ENCODE measurements at regions not wholly inside any gene's neighbourhood (a gene's known extent, or its start where the extent isn't known, plus 50 kb on each side); places are given as distances from the start of the nearest gene placed in this dataset.
A peak's percentile ranks its signal among the peaks of the same experiment; 100 is the strongest.
"Not testable (repeated sequence)": the region's sequence is repeated elsewhere in the genome, so short reads cannot be mapped to it uniquely, and the experiment has no call there.

DNA sequence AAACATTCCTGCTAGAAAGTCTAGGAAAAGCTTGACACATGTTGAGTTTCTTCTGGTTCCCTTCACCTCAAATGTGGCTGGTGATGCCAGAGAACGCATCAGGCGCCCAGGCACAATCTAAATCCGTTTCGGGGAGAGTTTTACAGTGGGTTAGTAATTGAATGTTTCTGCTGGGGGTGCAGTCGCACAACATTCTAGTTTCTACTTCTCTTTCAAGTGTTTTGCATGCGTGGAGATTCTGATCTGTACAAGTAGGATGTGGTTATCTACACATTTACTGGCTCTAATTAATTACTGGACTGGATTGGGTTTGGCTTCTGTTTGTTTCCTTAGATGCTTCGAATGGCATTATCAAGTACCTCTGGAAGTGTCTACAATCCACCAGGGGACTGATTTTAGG is 173.8 kb downstream of the TMEM26 start:
- Histone ChIP-seq H3K9me3 (replicated peaks) (no peaks in the 10 kb centered on the region), H3K36me3 (no peaks in the 10 kb centered on the region), H3K4me3 (no peak overlapping the region), H3K4me1 (replicated peaks) (peaks cover 15% of the 10 kb centered on the region), H3K27ac (no peak overlapping the region), H3K27me3 (replicated peaks) (no peaks in the 10 kb centered on the region)
- no peak for DNase-seq (ENCODE audit: low read depth in 1 of 2, low spot score in 2 of 2)

DNA sequence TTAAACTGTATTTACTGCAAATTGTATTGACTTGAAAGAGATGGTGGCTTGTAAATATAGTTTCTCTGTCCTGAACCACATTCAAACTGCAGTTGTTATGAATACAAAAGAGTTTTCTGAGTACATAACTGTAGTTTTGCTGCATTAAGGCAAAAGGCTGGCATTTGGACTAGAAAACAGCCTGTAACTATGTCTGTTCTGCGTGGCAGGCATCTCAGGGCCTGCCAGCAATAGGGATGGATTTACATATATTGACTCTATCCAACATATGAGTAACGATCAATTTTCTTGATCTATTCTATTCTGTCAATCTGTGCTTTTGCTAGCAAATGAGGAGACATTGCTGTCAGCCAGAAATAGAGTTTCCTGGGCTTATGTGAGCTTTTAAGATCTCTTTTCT is 174.6 kb downstream of the TMEM26 start:
- DNase-seq (ENCODE audit: low read depth in 1 of 2, low spot score in 2 of 2): no peak
- Histone ChIP-seq H3K27me3 (replicated peaks) (no peaks in the 10 kb centered on the region), H3K36me3 (no peaks in the 10 kb centered on the region), H3K27ac (no peak overlapping the region), H3K4me1 (replicated peaks) (peaks cover 8% of the 10 kb centered on the region), H3K4me3 (no peak overlapping the region), H3K9me3 (replicated peaks) (no peaks in the 10 kb centered on the region)

DNA sequence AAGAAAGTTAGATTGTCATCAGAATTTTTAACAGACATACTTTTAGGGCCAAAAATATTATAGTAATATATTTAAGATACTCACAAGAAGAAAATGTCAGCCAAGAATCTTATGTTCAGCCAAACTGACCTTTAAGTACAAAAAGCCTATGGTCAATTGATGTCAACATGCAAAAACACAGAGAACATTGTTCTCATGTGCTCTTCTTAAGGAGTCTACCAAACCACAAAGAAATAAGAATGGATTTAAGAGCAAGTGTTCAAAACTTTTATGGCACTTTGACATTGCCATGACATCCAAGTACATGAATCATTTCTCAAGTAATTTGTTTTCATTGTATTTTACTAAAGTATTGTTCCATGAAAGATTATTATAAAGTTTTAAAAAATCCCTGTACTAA is 180.4 kb downstream of the TMEM26 start:
- H3K4me3 ChIP-seq: no peak overlapping the region
- no peaks in the 10 kb centered on the region for H3K27me3 ChIP-seq (replicated peaks)
- no peaks in the 10 kb centered on the region for H3K9me3 ChIP-seq (replicated peaks)
- H3K36me3 ChIP-seq: no peaks in the 10 kb centered on the region
- DNase-seq (ENCODE audit: low read depth in 1 of 2, low spot score in 2 of 2): no peak
- H3K4me1 ChIP-seq (replicated peaks): peaks cover 15% of the 10 kb centered on the region
- no peak overlapping the region for H3K27ac ChIP-seq

DNA sequence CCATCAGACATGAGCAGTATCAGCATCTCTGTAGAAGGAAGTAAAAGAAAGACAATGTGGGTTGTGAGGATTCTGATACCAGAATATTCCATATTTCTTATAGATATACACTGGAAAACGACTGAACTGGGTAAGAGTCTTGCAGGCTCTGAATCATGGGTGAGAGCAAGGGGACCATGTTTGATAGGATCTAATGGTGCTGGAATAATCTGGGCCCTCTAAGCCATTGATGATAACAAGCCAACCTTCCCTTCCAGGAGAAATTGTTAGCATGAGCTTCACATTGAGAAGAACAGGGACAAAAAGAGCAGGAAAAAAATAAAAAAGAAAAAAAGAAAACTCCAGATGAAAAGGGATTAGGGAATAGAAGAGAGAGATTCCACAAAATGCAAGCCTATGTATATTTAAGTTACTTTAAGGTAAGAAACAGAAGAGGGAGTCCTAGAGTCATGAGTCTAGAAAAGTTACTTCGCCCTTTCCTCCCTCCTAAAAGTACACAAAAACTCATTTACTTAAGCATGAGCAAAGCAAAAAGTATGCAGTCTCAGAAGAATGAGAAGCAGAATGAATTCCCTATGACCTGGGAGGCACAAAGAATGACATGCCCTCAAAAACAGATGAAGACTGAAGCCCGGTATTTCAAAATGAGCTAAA is 181.9 kb downstream of the TMEM26 start:
- H3K4me3 ChIP-seq: no peak overlapping the region
- DNase-seq (ENCODE audit: low read depth in 1 of 2, low spot score in 2 of 2): peak in 1 of 2 experiments; percentile 84
- H3K4me1 ChIP-seq (replicated peaks): peaks cover 15% of the 10 kb centered on the region
- H3K27me3 ChIP-seq (replicated peaks): no peaks in the 10 kb centered on the region
- peak overlapping the region; percentile 60 for H3K27ac ChIP-seq
- H3K36me3 ChIP-seq: no peaks in the 10 kb centered on the region
- H3K9me3 ChIP-seq (replicated peaks): no peaks in the 10 kb centered on the region

DNA sequence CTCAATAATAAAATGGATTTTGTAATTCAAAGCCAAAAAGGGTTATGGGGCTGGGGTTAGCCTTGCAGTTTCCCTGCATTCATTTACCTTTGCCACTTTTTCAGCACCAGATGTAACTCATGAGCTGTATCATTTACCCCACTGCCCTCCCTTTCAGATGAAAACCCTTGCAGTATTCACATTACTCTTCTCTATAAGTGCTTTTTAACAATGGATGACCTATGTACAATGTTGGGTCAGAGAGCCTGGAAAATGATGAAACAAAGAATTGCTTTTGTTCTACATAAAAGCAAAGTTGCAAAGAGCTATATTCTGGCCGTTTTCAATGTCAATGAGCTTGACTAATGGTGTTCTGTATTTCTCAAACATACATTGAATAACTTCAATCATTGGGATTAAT is 189.7 kb downstream of the TMEM26 start:
- H3K4me1 ChIP-seq (replicated peaks): peaks cover 18% of the 10 kb centered on the region
- H3K4me3 ChIP-seq: no peak overlapping the region
- no peaks in the 10 kb centered on the region for H3K36me3 ChIP-seq
- H3K27me3 ChIP-seq (replicated peaks): no peaks in the 10 kb centered on the region
- no peak for DNase-seq (ENCODE audit: low read depth in 1 of 2, low spot score in 2 of 2)
- H3K9me3 ChIP-seq (replicated peaks): no peaks in the 10 kb centered on the region
- H3K27ac ChIP-seq: peak overlapping the region; percentile 75

DNA sequence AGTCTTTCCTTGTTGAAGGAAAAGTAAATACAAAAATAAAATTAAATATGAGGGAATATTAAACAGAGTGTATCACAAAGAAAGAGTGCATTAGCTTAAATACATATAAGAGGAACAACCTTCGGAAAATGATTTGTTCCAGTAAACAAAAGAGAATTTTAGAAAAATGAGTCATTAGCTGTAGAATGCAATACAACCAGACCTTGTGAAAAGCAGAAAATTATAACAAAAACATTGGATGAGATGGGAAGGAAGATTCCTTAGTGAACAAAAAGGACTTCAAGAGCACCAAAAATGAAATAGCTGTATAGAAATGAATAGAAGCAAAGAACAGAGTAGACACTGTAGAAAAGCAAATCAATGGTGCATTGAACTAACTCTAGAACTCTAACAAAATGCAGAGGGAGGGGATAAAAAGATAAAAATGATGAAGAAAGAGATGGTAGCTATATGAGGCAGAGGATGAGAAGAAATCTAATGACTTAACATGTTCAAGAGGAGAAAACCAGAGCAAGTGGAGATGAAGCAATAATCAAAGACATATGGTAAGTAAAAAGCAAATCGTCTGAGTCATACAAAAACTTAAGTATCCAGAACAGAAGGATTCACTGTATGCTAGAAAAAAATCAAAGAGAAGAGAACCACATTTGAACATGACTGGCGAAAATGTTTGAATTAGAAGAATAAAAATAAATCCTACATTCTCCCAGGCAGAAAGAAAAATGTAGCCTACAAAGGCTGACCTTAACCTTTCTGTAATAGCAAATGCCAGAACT is 190.5 kb downstream of the TMEM26 start:
- H3K4me1 ChIP-seq (replicated peaks): peaks cover 23% of the 10 kb centered on the region
- no peak overlapping the region for H3K4me3 ChIP-seq
- H3K27me3 ChIP-seq (replicated peaks): no peaks in the 10 kb centered on the region
- H3K9me3 ChIP-seq (replicated peaks): no peaks in the 10 kb centered on the region
- H3K27ac ChIP-seq: peak overlapping the region; percentile 75
- no peaks in the 10 kb centered on the region for H3K36me3 ChIP-seq
- peak in 1 of 2 experiments; percentile 67 for DNase-seq (ENCODE audit: low read depth in 1 of 2, low spot score in 2 of 2)

DNA sequence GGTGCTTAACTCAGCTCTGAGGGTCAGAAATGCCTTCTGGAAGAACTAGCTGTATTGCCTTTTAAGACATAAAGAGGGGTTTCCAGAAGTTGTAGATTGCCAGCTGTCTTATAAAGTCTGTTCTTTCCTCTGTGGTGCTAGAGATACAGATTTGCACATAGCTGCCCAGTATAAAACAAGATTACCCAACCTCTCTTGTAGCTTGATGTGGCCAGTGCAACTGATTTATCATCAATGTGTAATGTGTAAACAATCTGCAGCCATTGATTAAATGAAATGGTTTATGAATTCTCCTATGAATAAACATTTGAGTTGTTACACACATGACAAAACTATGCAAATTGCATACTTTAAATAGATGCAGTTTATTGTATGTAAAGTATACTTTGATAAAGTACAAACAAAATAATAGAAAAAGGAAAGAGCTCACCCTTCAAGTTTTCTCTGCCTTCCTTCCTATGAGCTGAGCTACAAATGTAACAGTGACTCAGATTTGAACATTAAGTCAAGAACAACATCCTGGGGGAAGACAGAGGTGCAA is 195.2 kb downstream of the TMEM26 start:
- no peak overlapping the region for H3K27ac ChIP-seq
- no peaks in the 10 kb centered on the region for H3K27me3 ChIP-seq (replicated peaks)
- DNase-seq (ENCODE audit: low read depth in 1 of 2, low spot score in 2 of 2): no peak
- H3K4me1 ChIP-seq (replicated peaks): peaks cover 15% of the 10 kb centered on the region
- no peaks in the 10 kb centered on the region for H3K36me3 ChIP-seq
- peaks cover 6% of the 10 kb centered on the region; the same call in 1 of the 2 replicates for H3K9me3 ChIP-seq (replicated peaks)
- no peak overlapping the region for H3K4me3 ChIP-seq

DNA sequence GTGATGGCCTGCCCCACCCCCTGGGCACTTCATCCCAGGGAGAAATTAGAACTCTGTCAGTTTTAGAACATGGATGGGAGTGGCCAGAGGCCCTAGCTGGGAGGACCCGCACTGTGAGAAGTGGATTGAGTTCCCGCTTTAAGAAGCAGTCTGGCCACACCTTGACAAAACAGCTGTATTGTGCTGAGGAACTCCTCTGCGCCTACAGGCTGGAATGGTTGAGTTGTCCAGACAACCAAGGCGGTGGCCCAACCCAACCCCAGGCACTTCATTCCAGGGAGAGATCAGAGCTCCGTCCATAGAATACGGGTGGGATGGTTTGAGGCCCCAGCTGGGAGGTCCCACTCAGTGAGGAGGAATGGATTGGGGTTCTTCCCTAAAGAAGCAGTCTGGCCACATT is 196.0 kb downstream of the TMEM26 start:
- H3K27ac ChIP-seq: no peak overlapping the region
- H3K4me1 ChIP-seq (replicated peaks): peaks cover 8% of the 10 kb centered on the region
- H3K36me3 ChIP-seq: no peaks in the 10 kb centered on the region
- no peak for DNase-seq (ENCODE audit: low read depth in 1 of 2, low spot score in 2 of 2)
- H3K9me3 ChIP-seq (replicated peaks): peaks cover 6% of the 10 kb centered on the region; the same call in 1 of the 2 replicates
- H3K27me3 ChIP-seq (replicated peaks): no peaks in the 10 kb centered on the region
- H3K4me3 ChIP-seq: no peak overlapping the region

DNA sequence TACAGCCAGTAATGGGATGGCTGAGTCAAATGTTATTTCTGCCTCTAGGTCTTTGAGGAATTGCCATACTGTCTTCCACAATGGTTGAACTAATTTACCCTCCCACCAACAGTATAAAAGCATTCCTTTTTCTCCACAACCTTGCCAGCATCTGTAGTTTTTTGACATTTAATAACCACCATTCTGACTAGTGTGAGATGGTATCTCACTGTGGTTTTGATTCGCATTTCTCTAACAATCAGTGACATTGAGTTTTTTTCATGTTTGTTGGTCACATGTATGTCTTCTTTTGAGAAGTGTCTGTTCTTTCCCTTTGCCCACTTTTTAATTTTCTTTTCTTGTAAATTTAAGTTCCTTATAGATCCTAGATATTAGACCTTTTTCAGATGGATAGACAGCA is 200.9 kb downstream of the TMEM26 start:
- H3K4me3 ChIP-seq; H3K9me3 ChIP-seq (replicated peaks); H3K27me3 ChIP-seq (replicated peaks); DNase-seq (ENCODE audit: low read depth in 1 of 2, low spot score in 2 of 2); H3K4me1 ChIP-seq (replicated peaks); H3K27ac ChIP-seq; H3K36me3 ChIP-seq: not testable (repeated sequence)

DNA sequence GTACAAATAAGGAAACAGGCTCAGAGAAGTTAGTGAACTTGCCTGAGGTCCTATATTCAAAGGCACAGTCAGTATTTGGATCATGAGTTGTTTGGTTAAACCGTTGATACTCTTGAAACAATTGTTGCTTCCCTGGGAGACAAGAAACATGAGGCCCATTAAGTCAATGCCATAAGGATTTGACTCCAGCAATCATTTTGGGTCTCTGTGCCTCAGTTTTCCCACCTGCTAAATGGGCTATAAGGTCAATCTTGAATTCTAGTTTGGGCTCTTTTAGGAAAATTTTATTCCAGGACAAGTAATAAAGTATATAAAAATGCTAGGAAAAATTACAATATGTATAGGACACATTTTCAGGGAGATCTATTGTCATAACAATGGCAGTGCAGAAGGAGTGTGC is 202.1 kb downstream of the TMEM26 start:
- Histone ChIP-seq H3K27me3 (replicated peaks) (no peaks in the 10 kb centered on the region), H3K36me3 (no peaks in the 10 kb centered on the region), H3K27ac (no peak overlapping the region), H3K9me3 (replicated peaks) (peaks cover 6% of the 10 kb centered on the region; the same call in 1 of the 2 replicates), H3K4me1 (replicated peaks) (no peaks in the 10 kb centered on the region), H3K4me3 (no peak overlapping the region)
- DNase-seq (ENCODE audit: low read depth in 1 of 2, low spot score in 2 of 2): no peak

DNA sequence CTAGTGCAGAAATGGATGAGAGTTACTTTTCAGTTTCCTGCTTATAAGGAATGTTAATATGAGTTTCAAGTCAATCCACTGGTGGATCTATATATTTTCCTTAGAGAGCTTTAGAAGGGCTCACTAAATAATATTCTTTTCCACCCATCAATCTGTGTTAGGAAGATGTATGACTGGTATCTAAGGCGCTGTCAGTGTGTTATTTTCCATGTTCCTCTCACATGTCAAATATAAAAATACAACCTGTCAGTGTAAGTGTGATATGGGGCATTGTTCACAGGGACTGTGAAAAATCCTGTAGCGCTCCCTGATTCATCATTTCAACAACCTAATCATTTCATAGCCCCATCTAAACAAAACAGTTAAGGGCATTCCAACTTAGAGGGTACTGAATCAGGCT is 203.1 kb downstream of the TMEM26 start:
- Histone ChIP-seq H3K9me3 (replicated peaks) (peaks cover 5% of the 10 kb centered on the region; the same call in 1 of the 2 replicates), H3K4me1 (replicated peaks) (no peaks in the 10 kb centered on the region), H3K27ac (no peak overlapping the region), H3K36me3 (no peaks in the 10 kb centered on the region), H3K27me3 (replicated peaks) (no peaks in the 10 kb centered on the region), H3K4me3 (no peak overlapping the region)
- DNase-seq (ENCODE audit: low read depth in 1 of 2, low spot score in 2 of 2): no peak

DNA sequence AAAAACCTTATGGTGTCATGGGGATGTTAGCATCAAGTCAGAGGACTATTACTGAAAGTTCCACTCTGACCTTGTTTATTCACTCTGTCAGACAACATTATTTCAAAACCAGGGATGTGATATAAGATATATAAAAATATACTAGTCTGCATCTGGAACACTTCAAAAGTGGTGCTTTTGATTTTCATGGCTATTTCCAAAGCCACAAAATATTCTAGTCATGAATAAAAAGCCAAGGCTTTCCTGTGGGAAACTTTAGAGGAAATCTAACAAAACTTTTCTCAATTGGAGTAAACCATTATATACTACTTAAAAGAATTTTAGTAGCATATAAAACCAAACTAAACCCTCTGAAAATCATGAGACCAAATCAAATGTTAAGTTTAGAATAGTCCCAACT is 205.2 kb downstream of the TMEM26 start:
- H3K4me1 ChIP-seq (replicated peaks): no peaks in the 10 kb centered on the region
- no peak overlapping the region for H3K27ac ChIP-seq
- H3K36me3 ChIP-seq: no peaks in the 10 kb centered on the region
- no peak for DNase-seq (ENCODE audit: low read depth in 1 of 2, low spot score in 2 of 2)
- H3K9me3 ChIP-seq (replicated peaks): no peaks in the 10 kb centered on the region
- no peak overlapping the region for H3K4me3 ChIP-seq
- H3K27me3 ChIP-seq (replicated peaks): no peaks in the 10 kb centered on the region

DNA sequence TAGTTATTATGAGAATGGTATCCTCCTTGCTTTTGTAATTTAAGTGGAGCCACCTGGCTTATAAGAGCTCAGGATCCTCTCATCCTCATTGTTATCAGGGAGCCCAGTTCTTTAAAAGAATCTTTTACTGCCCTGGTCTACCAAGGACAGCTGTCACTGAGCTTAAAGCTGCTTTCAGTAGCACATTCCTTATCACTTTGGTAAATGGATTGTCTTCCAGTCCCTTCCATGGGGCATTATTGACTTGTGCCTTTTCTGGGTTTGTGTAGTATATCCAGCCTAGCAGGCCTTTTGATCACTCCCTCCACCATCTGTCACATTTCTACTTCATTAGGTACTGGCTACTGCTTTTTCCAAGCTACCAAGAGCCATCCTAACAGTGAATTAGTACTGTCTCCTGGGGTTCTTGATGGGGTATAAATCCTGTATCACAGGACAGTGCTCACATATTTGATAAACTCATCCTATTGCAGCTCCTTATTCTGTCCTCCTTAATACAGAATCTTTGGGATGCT is 208.9 kb downstream of the TMEM26 start:
- Histone ChIP-seq H3K9me3 (replicated peaks) (no peaks in the 10 kb centered on the region), H3K27me3 (replicated peaks) (no peaks in the 10 kb centered on the region), H3K4me1 (replicated peaks) (no peaks in the 10 kb centered on the region), H3K36me3 (no peaks in the 10 kb centered on the region), H3K4me3 (no peak overlapping the region), H3K27ac (no peak overlapping the region)
- no peak for DNase-seq (ENCODE audit: low read depth in 1 of 2, low spot score in 2 of 2)

DNA sequence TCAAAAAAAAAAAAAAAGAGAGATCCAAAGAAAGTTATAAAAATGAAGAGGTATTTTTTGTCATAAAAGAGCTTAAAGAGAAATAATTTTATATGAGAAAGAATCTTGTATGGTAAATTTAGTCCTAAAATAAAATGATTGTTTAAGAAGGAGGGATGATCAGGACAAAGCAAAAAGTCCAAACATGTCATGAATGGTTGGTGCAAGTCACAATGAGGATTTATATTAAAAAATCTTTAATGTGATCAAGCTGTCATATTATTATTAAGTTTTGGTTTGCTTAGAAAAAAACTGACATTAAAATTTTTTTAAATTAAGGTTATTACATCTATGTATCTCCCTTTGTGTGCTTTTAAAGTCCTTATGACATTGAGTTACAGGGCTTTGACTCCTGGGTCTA is 220.4 kb downstream of the TMEM26 start:
- H3K36me3 ChIP-seq: no peaks in the 10 kb centered on the region
- no peaks in the 10 kb centered on the region for H3K27me3 ChIP-seq (replicated peaks)
- no peak for DNase-seq (ENCODE audit: low read depth in 1 of 2, low spot score in 2 of 2)
- no peak overlapping the region for H3K27ac ChIP-seq
- H3K9me3 ChIP-seq (replicated peaks): no peaks in the 10 kb centered on the region
- no peaks in the 10 kb centered on the region for H3K4me1 ChIP-seq (replicated peaks)
- no peak overlapping the region for H3K4me3 ChIP-seq
